Neutrophil (primary cell): ENCODE measurements at regions not wholly inside any gene's neighbourhood (a gene's known extent, or its start where the extent isn't known, plus 50 kb on each side); places are given as distances from the start of the nearest gene placed in this dataset.

Experiments
- H3K27ac ChIP-seq: fragments of 200-600 bp; sonication (generic); 2 replicates; pipeline ENCODE4 v1.5.1; 2016; ENCODE audit warnings: mild to moderate bottlenecking, moderate library complexity
- H3K27me3 ChIP-seq: fragments of 200-600 bp; sonication (generic); 2 replicates; pipeline ENCODE4 v1.6.0; 2016; ENCODE audit warnings: mild to moderate bottlenecking
- H3K36me3 ChIP-seq: fragments of 200-600 bp; sonication (generic); 2 replicates; pipeline ENCODE4 v1.5.1; 2017
- H3K4me1 ChIP-seq, 2 experiments: fragments of 200-600 bp in 1 of 2; sonication (generic) in 1 of 2; 1 replicate in 1 of 2; 2 replicates in 1 of 2; pipeline versions ENCODE4 v1.5.1 to v1.6.1; 2013 to 2016; ENCODE audit warnings: low read depth in 1 of 2, low read length in 1 of 2, mild to moderate bottlenecking in 1 of 2, moderate library complexity in 1 of 2; ENCODE audit not compliant: control insufficient read depth in 1 of 2, insufficient read depth in 1 of 2
- H3K4me3 ChIP-seq, 2 experiments: fragments of 200-600 bp in 1 of 2; sonication (generic) in 1 of 2; 1 replicate in 1 of 2; 2 replicates in 1 of 2; pipeline ENCODE4 v1.5.1; 2013 to 2016; ENCODE audit warnings: low read depth in 1 of 2, low read length in 1 of 2, mild to moderate bottlenecking in 1 of 2, moderate library complexity in 1 of 2
- H3K9me3 ChIP-seq: fragments of 200-600 bp; sonication (generic); 2 replicates; pipeline ENCODE4 v1.5.1; 2016
- TF ChIP-seq, protein P1 (sequence below): fragments of 200-600 bp; sonication (generic); IDR thresholded peaks from 2 replicates; pipeline ENCODE4 v1.5.1; 2016; ENCODE audit warnings: antibody characterized with exemption

- Histone ChIP-seq H3K27ac (no peak overlapping the region), H3K4me1 (no peaks in the 10 kb centered on the region), H3K27me3 (no peaks in the 10 kb centered on the region), H3K36me3 (no peaks in the 10 kb centered on the region), H3K9me3 (no peaks in the 10 kb centered on the region), H3K4me3 (no peak overlapping the region)
- TF ChIP-seq, protein P1, sequence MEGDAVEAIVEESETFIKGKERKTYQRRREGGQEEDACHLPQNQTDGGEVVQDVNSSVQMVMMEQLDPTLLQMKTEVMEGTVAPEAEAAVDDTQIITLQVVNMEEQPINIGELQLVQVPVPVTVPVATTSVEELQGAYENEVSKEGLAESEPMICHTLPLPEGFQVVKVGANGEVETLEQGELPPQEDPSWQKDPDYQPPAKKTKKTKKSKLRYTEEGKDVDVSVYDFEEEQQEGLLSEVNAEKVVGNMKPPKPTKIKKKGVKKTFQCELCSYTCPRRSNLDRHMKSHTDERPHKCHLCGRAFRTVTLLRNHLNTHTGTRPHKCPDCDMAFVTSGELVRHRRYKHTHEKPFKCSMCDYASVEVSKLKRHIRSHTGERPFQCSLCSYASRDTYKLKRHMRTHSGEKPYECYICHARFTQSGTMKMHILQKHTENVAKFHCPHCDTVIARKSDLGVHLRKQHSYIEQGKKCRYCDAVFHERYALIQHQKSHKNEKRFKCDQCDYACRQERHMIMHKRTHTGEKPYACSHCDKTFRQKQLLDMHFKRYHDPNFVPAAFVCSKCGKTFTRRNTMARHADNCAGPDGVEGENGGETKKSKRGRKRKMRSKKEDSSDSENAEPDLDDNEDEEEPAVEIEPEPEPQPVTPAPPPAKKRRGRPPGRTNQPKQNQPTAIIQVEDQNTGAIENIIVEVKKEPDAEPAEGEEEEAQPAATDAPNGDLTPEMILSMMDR: no peak
Observed at GRCh38 chr1:5373281-5373680, 618.9 kb downstream of the NPHP4 start.

- Histone ChIP-seq H3K4me3 (no peak overlapping the region), H3K9me3 (no peaks in the 10 kb centered on the region), H3K27me3 (no peaks in the 10 kb centered on the region), H3K36me3 (no peaks in the 10 kb centered on the region), H3K27ac (no peak overlapping the region), H3K4me1 (no peaks in the 10 kb centered on the region)
- TF ChIP-seq, protein P1: no peak
Observed at GRCh38 chr1:5371270-5371669, 621.0 kb downstream of the NPHP4 start.

- Histone ChIP-seq H3K4me1 (no peaks in the 10 kb centered on the region), H3K27me3 (no peaks in the 10 kb centered on the region), H3K27ac (no peak overlapping the region), H3K36me3 (no peaks in the 10 kb centered on the region), H3K4me3 (no peak overlapping the region), H3K9me3 (no peaks in the 10 kb centered on the region)
- TF ChIP-seq, protein P1: no peak
Observed at GRCh38 chr1:5370311-5370710, 621.9 kb downstream of the NPHP4 start.

- Histone ChIP-seq H3K27me3 (no peaks in the 10 kb centered on the region), H3K4me1 (no peaks in the 10 kb centered on the region), H3K36me3 (no peaks in the 10 kb centered on the region), H3K27ac (no peak overlapping the region), H3K4me3 (no peak overlapping the region), H3K9me3 (no peaks in the 10 kb centered on the region)
- TF ChIP-seq, protein P1: no peak
Observed at GRCh38 chr1:5369223-5369622, 623.0 kb downstream of the NPHP4 start.

DNA sequence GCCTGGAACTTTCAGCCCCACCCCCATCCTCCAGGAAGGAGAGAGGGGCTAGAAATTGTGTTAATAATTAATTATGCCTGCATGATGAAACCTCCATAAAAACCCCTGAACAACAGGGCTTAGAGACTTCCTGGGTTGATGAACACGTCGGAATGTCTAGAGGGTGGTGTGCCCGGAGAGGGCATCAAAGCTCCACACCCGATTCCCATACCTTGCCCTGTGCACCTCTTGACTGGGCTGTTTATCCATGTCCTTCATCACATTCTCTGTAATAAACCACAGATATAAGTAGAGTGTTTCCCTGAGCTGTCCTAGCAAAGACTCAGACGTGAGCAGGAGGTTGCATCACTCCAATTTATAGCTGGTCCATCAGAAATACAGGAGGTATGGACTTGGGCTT, 624.0 kb downstream of the NPHP4 start:
- H3K27ac ChIP-seq: no peak overlapping the region
- no peak overlapping the region for H3K4me3 ChIP-seq
- H3K9me3 ChIP-seq: no peaks in the 10 kb centered on the region
- H3K27me3 ChIP-seq: no peaks in the 10 kb centered on the region
- no peaks in the 10 kb centered on the region for H3K36me3 ChIP-seq
- H3K4me1 ChIP-seq: no peaks in the 10 kb centered on the region
- TF ChIP-seq, protein P1: no peak

GRCh38 chr1:5367306-5367705, 624.9 kb downstream of the NPHP4 start:
- Histone ChIP-seq H3K27ac (no peak overlapping the region), H3K4me3 (no peak overlapping the region), H3K4me1 (no peaks in the 10 kb centered on the region), H3K27me3 (no peaks in the 10 kb centered on the region), H3K9me3 (no peaks in the 10 kb centered on the region), H3K36me3 (no peaks in the 10 kb centered on the region)
- TF ChIP-seq, protein P1: no peak
